Ascending aorta (tissue), 2 donors: ENCODE measurements at regions not wholly inside any gene's neighbourhood (a gene's known extent, or its start where the extent isn't known, plus 50 kb on each side); places are given as distances from the start of the nearest gene placed in this dataset.

Source experiments
- DNase-seq, 2 donors: peaks; one replicate each; pipeline ENCODE4 v3.0.0-alpha.2; 2019; ENCODE audit warnings: low spot score in 2 of 2
- H3K27ac ChIP-seq, 2 donors: fragments of 200-600 bp; sonication (generic); one replicate each; pipeline ENCODE4 v1.5.1; 2016 to 2017; ENCODE audit warnings: mild to moderate bottlenecking in 1 of 2
- H3K27me3 ChIP-seq: fragments of 200-600 bp; sonication (generic); one replicate; pipeline ENCODE4 v1.5.1; 2017
- H3K36me3 ChIP-seq, 2 donors: fragments of 200-600 bp; sonication (generic); one replicate each; pipeline ENCODE4 v1.5.1; 2016
- H3K4me1 ChIP-seq, 2 donors: fragments of 200-600 bp; sonication (generic); one replicate each; pipeline ENCODE4 v1.5.1; 2016 to 2017; ENCODE audit warnings: mild to moderate bottlenecking in 1 of 2
- H3K4me3 ChIP-seq, 2 donors: fragments of 200-600 bp; sonication (generic); one replicate each; pipeline ENCODE4 v1.5.1; 2016 to 2017; ENCODE audit warnings: mild to moderate bottlenecking in 1 of 2
- H3K9me3 ChIP-seq, 2 donors: fragments of 200-600 bp; sonication (generic); one replicate each; pipeline ENCODE4 v1.5.1; 2016
- intact Hi-C: fragments of 100-400 bp; cut with DNase I; formaldehyde crosslinking; loops from one replicate; pipeline ENCODE4 v1.15.1; 2023
- TF ChIP-seq, protein P1 (sequence below), 3 experiments: fragments of 200-600 bp in 2 of 3; fragments of 450-650 bp in 1 of 3; sonication (generic) in 2 of 3; IDR thresholded peaks; one replicate each; pipeline ENCODE4 v1.5.1; 2016 to 2019; ENCODE audit warnings: antibody characterized with exemption in 3 of 3, mild to moderate bottlenecking in 1 of 3, moderate library complexity in 1 of 3

DNA sequence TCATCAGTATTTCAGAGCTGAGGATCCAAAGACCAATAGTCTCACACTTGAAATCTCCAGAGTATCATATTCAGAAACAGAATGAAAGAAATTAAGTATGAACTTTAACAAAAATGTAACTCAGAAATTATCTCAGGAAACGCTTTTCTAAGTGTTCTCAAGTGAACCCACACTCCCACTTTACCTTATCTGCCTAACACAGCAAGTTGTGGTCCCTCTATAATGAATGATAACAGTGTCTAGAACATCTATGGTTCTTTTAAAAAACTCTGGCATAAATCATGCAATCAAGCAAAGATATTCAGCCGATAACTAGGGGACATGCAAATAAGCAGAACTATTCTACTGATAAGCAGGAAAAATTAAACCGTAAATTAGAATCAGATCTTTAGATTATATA, 1574.2 kb downstream of the PLA2G4A start:
- Histone ChIP-seq H3K4me1 (no peaks in the 10 kb centered on the region), H3K4me3 (no peak overlapping the region), H3K36me3 (no peaks in the 10 kb centered on the region), H3K27me3 (no peaks in the 10 kb centered on the region), H3K9me3 (no peaks in the 10 kb centered on the region), H3K27ac (no peak overlapping the region)
- no peak for DNase-seq
- intact Hi-C loops: no loop called here
- TF ChIP-seq, protein P1, sequence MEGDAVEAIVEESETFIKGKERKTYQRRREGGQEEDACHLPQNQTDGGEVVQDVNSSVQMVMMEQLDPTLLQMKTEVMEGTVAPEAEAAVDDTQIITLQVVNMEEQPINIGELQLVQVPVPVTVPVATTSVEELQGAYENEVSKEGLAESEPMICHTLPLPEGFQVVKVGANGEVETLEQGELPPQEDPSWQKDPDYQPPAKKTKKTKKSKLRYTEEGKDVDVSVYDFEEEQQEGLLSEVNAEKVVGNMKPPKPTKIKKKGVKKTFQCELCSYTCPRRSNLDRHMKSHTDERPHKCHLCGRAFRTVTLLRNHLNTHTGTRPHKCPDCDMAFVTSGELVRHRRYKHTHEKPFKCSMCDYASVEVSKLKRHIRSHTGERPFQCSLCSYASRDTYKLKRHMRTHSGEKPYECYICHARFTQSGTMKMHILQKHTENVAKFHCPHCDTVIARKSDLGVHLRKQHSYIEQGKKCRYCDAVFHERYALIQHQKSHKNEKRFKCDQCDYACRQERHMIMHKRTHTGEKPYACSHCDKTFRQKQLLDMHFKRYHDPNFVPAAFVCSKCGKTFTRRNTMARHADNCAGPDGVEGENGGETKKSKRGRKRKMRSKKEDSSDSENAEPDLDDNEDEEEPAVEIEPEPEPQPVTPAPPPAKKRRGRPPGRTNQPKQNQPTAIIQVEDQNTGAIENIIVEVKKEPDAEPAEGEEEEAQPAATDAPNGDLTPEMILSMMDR (IDR thresholded peaks at IDR 0.05): no peak

DNA sequence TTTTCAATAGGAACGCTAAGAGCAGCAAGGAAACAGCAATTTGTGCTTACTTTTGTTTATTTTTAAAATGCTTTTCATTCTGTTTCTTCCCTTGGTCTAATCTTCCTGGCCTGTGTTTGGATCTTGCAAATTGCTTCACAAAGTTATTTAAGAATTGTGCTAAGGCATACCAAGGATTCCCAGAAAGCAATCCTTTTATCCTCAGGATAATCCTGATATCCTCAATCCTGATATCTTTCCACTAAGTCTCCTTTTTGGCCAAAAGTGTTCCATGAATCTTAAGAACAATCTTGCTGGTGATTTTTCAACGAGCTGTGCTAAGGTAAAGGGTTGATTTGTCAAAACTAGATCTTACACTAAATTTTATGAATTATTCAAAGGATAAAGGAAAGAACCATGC, 1577.9 kb downstream of the PLA2G4A start:
- Histone ChIP-seq H3K4me1 (no peaks in the 10 kb centered on the region), H3K27me3 (no peaks in the 10 kb centered on the region), H3K36me3 (no peaks in the 10 kb centered on the region), H3K27ac (no peak overlapping the region), H3K9me3 (no peaks in the 10 kb centered on the region), H3K4me3 (no peak overlapping the region)
- intact Hi-C loops: no loop called here
- DNase-seq: no peak
- TF ChIP-seq, protein P1 (IDR thresholded peaks at IDR 0.05): no peak

DNA sequence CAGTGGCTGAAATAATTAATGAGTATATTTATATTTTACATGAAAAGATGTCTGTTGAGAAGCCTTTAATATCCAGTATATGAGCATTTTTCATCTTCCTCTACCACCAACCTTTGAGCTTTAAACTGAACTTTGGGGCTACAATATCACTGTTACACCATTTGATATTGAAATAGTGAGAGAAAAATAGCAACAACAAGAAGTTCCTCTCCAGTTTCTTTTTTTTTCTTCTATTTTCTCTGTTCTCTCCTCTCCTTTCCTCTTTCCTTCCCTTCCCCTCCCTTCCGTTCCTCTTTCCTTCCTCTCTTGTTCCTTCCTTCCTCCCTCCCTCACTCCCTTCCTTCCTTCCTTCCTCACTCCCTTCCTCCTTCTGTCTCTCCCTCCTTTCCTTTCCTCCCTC, 1591.4 kb downstream of the PLA2G4A start:
- intact Hi-C loops: no loop called here
- Histone ChIP-seq H3K4me3 (no peak overlapping the region), H3K27ac (no peak overlapping the region), H3K4me1 (no peaks in the 10 kb centered on the region), H3K36me3 (no peaks in the 10 kb centered on the region), H3K9me3 (no peaks in the 10 kb centered on the region), H3K27me3 (no peaks in the 10 kb centered on the region)
- DNase-seq: no peak
- TF ChIP-seq, protein P1 (IDR thresholded peaks at IDR 0.05): no peak

DNA sequence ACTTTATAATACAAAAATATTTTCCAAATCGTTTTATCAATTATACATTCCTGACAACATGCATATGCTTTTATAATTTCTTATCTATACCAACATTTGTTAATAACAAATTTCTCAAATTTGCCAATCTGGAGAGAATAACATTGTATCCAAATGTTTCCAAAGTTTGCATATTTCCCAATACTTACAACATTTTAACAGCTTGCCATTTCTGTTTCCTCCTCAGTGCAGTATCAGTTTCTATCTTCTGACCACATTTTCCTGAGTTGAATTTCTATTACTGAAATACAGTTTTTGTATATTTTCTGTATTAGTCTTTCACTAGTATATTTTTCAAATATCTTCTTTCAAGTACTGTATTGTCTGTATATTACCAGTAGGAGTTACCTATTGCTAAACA, 1594.3 kb downstream of the PLA2G4A start:
- no peak overlapping the region for H3K4me3 ChIP-seq
- H3K36me3 ChIP-seq: no peaks in the 10 kb centered on the region
- H3K27me3 ChIP-seq: no peaks in the 10 kb centered on the region
- H3K4me1 ChIP-seq: no peaks in the 10 kb centered on the region
- H3K9me3 ChIP-seq: no peaks in the 10 kb centered on the region
- TF ChIP-seq, protein P1 (IDR thresholded peaks at IDR 0.05): no peak
- intact Hi-C loops: no loop called here
- DNase-seq: no peak
- H3K27ac ChIP-seq: no peak overlapping the region

DNA sequence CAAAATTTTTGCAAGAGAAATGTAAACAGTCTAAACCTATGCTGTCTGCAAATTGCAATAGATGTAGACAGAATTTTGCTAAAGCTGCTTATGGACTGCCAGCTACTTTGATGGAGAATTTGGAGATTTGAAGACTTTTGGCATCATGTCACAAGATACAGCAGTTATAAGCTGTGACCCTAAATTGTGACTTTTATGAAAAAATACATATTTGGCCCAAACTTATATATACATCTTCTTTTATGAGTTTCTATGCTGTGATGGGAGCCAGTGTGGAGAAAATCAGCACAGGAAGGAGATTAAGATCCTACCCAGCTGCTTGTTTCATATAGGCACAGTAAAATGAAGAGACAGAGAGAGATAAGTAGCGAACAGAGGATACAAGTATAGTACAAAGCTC, 1595.4 kb downstream of the PLA2G4A start:
- Histone ChIP-seq H3K27me3 (no peaks in the 10 kb centered on the region), H3K9me3 (no peaks in the 10 kb centered on the region), H3K27ac (no peak overlapping the region), H3K36me3 (no peaks in the 10 kb centered on the region), H3K4me3 (no peak overlapping the region), H3K4me1 (no peaks in the 10 kb centered on the region)
- intact Hi-C loops: no loop called here
- DNase-seq: no peak
- TF ChIP-seq, protein P1 (IDR thresholded peaks at IDR 0.05): no peak

DNA sequence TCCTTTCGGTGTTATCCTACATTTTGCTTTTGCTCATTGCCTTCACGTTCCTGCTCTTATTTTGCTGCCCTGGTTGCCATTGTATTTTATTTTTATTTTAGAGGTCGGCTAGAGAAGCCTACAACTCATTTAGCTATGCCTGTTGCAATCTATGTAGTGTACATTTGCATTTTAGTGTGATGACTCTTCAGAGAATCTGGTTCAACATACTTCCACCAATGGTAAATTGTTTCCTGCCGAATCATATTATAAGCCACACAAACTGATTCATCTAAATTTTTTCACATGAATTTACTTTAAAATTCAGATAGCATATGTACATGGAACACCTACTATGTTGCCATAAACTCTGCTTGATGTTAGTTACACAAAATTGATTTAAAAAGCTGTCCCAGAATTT, 1596.9 kb downstream of the PLA2G4A start:
- DNase-seq: no peak
- intact Hi-C loops: no loop called here
- Histone ChIP-seq H3K27me3 (no peaks in the 10 kb centered on the region), H3K9me3 (no peaks in the 10 kb centered on the region), H3K4me3 (no peak overlapping the region), H3K4me1 (no peaks in the 10 kb centered on the region), H3K36me3 (no peaks in the 10 kb centered on the region), H3K27ac (no peak overlapping the region)
- TF ChIP-seq, protein P1 (IDR thresholded peaks at IDR 0.05): no peak
